Muscle of leg (tissue), 3 donors: ENCODE measurements at regions not wholly inside any gene's neighbourhood (a gene's known extent, or its start where the extent isn't known, plus 50 kb on each side); places are given as distances from the start of the nearest gene placed in this dataset.

Source experiments
- DNase-seq: peaks from one replicate; pipeline ENCODE4 v3.0.0; 2013
- H3K27ac ChIP-seq: one replicate; pipeline ENCODE4 v1.5.1; 2013; ENCODE audit warnings: mild to moderate bottlenecking, low read length, control low read depth
- H3K27me3 ChIP-seq: one replicate; pipeline ENCODE4 v1.6.1; 2013; ENCODE audit warnings: low read length; ENCODE audit not compliant: control insufficient read depth, insufficient read depth
- H3K36me3 ChIP-seq: one replicate; pipeline ENCODE4 v1.6.1; 2013; ENCODE audit warnings: low read length; ENCODE audit not compliant: control insufficient read depth, insufficient read depth
- H3K4me1 ChIP-seq: one replicate; pipeline ENCODE4 v1.6.1; 2013; ENCODE audit warnings: low read length; ENCODE audit not compliant: control insufficient read depth, insufficient read depth
- H3K4me3 ChIP-seq: one replicate; pipeline ENCODE4 v1.5.1; 2013; ENCODE audit warnings: low read length, control low read depth
- H3K9me3 ChIP-seq: replicated peaks from 2 replicates; pipeline ENCODE4 v1.6.1; 2013; ENCODE audit warnings: low read depth, low read length; ENCODE audit not compliant: control insufficient read depth
- WGBS: methylation state at CpG from one replicate; pipeline ENCODE4 v1.1.5; 2013; ENCODE audit warnings: missing lambda C conversion rate; ENCODE audit not compliant: insufficient coverage; 5-methylcytosine and 5-hydroxymethylcytosine counted together

DNA sequence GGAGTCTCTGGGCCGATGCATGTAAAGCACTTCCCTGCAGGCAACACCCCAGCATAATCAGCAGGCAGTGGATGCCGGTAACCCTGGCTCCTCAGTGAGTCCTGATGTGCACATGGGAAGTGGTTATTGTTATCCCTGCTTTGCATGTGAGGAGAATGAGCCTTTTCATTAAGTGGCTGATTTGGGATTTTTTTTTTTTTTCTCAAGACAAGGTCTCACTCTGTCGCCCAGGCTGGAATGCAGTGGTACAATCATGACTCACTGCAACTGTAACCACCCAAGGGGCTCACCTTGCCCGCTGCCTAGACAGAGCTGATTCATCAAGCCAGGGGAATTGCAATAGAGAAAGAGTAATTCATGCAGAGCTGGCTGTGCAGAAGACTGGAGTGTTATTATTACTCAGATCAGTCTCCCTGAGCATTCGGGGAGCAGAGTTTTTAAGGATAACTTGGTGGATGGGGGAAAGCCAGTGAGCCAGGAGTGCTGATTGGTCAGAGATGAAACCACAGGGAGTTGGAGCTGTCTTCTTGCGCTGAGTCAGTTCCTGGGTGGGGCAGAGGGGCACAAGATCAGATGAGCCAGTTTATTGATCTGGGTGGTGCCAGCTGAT is 95.4 kb downstream of the SOCS6 start:
- H3K27me3 ChIP-seq: no peaks in the 10 kb centered on the region
- no peak for DNase-seq
- no peaks in the 10 kb centered on the region for H3K4me1 ChIP-seq
- H3K27ac ChIP-seq: no peak overlapping the region
- no peaks in the 10 kb centered on the region for H3K9me3 ChIP-seq
- WGBS: 75% methylated on average over 2 of the region's 6 CpGs
- H3K4me3 ChIP-seq: no peak overlapping the region
- no peaks in the 10 kb centered on the region for H3K36me3 ChIP-seq

DNA sequence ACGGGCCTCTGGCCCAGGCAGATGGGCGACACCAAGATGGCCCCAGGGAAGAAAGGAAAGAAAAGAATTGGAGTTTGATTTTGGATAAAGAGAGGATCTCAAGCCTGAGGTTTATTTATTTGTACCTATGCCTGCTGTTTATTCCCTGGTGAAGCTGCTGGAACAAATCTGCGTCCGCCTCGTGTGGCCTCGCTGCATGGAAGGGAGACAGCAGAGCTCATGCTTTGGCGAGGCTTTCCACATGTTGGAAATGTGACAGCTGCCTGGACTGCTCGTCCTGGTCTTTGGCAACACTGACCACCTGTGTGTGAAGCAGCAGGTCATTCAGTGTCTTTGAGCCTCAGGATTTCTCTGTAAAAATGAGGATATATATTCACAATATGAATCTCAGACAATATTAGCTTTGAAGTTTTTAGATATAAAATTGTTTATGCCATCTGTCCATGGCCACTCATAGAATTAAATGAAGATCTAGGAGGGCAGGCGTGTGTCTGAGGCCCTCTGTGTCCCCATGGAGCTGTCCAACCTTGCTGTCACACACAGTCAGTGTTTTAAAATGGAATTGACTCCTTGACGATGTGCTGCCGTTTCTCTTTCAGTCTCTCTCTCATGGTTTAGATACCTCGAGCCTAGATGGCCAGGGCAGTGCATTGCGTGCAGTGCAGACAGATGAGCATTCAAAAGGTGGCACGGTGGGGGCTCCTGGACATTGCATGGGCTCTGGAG is 94.3 kb downstream of the SOCS6 start:
- H3K4me3 ChIP-seq: no peak overlapping the region

DNA sequence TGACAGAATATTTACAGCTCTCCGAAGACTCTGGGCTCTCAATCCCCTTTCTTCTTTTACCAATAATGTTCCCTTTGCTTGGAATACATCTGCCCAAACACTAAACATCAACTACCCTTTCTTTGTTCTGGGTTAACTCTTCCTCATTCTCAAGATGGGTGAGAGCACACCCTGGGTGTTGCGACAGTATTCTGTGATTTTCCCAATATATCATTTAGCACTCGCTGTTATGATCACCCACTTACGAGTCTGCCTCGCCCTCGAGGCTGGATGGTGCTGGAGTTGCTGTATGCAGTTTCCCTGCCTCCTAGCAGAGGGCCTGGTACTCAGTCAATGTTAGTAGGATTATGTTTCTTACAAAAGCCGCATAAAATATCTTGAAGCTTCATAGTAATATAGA is 93.2 kb downstream of the SOCS6 start:
- no peaks in the 10 kb centered on the region for H3K9me3 ChIP-seq
- no peaks in the 10 kb centered on the region for H3K4me1 ChIP-seq
- no peak overlapping the region for H3K27ac ChIP-seq
- no peaks in the 10 kb centered on the region for H3K27me3 ChIP-seq
- WGBS: 83% methylated on average over 1 of the region's 7 CpGs
- DNase-seq: no peak
- no peak overlapping the region for H3K4me3 ChIP-seq
- H3K36me3 ChIP-seq: no peaks in the 10 kb centered on the region

More for the DNA sequence above, 94.3 kb downstream of the SOCS6 start:
- no peaks in the 10 kb centered on the region for H3K4me1 ChIP-seq
- WGBS: 71% methylated on average over 14 of the region's 14 CpGs
- H3K9me3 ChIP-seq: no peaks in the 10 kb centered on the region
- H3K27ac ChIP-seq: no peak overlapping the region
- H3K36me3 ChIP-seq: no peaks in the 10 kb centered on the region
- no peaks in the 10 kb centered on the region for H3K27me3 ChIP-seq
- no peak for DNase-seq

DNA sequence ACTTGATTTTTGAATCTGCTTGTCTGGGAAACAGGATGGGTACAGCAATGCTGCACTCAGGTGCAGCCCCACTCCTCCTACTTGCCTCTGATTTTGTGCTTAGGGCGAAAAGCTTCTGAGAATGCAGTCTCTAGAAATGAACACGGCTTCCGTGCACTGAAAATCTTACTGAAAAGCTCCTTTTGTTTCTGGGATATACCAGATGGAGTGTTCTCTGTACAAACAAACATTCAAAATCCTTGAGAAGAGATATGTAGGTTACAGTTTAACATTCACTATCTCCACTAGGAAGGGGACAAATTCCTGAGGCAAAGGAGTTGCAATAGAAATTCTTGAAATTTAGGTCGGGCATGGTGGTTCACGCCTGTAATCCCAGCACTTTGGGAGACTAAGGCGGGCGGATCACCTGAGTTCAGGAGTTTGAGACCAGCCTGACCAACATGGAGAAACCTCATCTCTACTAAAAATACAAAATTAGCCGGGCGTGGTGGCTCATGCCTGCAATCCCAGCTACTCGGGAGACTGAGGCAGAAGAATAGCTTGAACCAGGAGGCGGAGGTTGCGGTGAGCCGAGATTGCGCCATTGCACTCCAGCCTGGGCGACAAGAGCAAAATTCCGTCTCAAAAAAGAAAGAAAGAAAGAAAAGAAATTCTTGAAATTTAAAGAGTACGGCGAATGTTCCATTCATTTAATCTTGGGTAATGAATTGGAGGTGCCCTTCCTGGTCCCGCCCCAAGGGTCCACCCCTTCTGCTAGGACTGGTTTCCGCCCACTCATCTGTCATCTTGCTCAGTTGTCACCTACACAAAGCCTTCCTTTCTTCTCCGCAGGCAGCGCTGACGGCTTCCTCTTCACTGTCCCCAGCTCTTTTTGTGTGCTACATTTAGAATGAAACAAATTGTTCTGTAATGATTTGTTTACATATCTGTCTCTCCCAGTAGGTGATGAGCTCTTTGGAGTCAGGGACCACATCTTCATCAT is 92.4 kb downstream of the SOCS6 start:
- Histone ChIP-seq H3K27me3 (no peaks in the 10 kb centered on the region), H3K4me3 (no peak overlapping the region), H3K36me3 (no peaks in the 10 kb centered on the region), H3K9me3 (no peaks in the 10 kb centered on the region), H3K27ac (no peak overlapping the region), H3K4me1 (no peaks in the 10 kb centered on the region)
- DNase-seq: no peak
- 90% methylated on average over 9 of the region's 23 CpGs for WGBS
